B cell (primary cell): ENCODE measurements at regions not wholly inside any gene's neighbourhood (a gene's known extent, or its start where the extent isn't known, plus 50 kb on each side); places are given as distances from the start of the nearest gene placed in this dataset.
A peak's percentile ranks its signal among the peaks of the same experiment; 100 is the strongest.

Source experiments
- ATAC-seq: fragments of 200-7000 bp; cut with Tn5 transposase; one replicate; pipeline ENCODE4 v1.10.0; 2021; ENCODE audit warnings: low read depth, mild to moderate bottlenecking, moderate number of reproducible peaks, moderate library complexity
- CTCF ChIA-PET: fragments of 350-600 bp; sonication (Branson Sonifier 250); formaldehyde crosslinking; loops from one replicate; lab custom pipeline; 2021; ENCODE audit warnings: antibody characterized with exemption, inconsistent platforms; lab: Charles Lee
- POLR2A ChIA-PET: fragments of 350-600 bp; sonication (Branson Sonifier 250); formaldehyde crosslinking; loops from one replicate; lab custom pipeline; 2021; ENCODE audit warnings: antibody characterized with exemption; lab: Charles Lee
- DNase-seq: peaks from one replicate; pipeline ENCODE4 v3.0.0; 2013
- H2AFZ ChIP-seq: 2 replicates; pipeline ENCODE4 v1.6.1; 2012; ENCODE audit warnings: mild to moderate bottlenecking, low read depth, low read length; ENCODE audit not compliant: insufficient read depth, poor library complexity, severe bottlenecking
- H3K27ac ChIP-seq, 2 donors: 1 replicate in 1 of 2; 2 replicates in 1 of 2; pipeline ENCODE4 v1.5.1; 2012 to 2013; ENCODE audit warnings: low read length in 2 of 2, mild to moderate bottlenecking in 2 of 2, moderate library complexity in 1 of 2
- H3K27me3 ChIP-seq, 4 experiments: fragments of 200-600 bp in 1 of 4; sonication (generic) in 1 of 4; replicated peaks in 1 of 4; 1 replicate in 2 of 4; 2 replicates in 2 of 4; pipeline versions ENCODE4 v1.6.1 to v1.7.0; 2013 to 2016; ENCODE audit warnings: low read length in 3 of 4, mild to moderate bottlenecking in 2 of 4, mixed read lengths in 1 of 4, moderate library complexity in 1 of 4; ENCODE audit not compliant: insufficient read depth in 4 of 4, control insufficient read depth in 3 of 4; ENCODE audit errors: control extremely low read depth in 1 of 4
- H3K36me3 ChIP-seq, 2 experiments: replicated peaks in 1 of 2; 1 replicate in 1 of 2; 2 replicates in 1 of 2; pipeline versions ENCODE4 v1.6.1 to v1.7.1; 2013; ENCODE audit warnings: low read length in 1 of 2; ENCODE audit not compliant: insufficient read depth in 2 of 2, control insufficient read depth in 1 of 2; ENCODE audit errors: control extremely low read depth in 1 of 2, extremely low read depth in 1 of 2
- H3K4me1 ChIP-seq, 2 donors: fragments of 200-600 bp in 1 of 2; sonication (generic) in 1 of 2; 1 replicate in 1 of 2; 2 replicates in 1 of 2; pipeline versions ENCODE4 v1.5.1 to v1.6.1; 2013 to 2017; ENCODE audit warnings: low read length in 2 of 2; ENCODE audit not compliant: control insufficient read depth in 2 of 2, insufficient read depth in 2 of 2
- H3K4me2 ChIP-seq: replicated peaks from 2 replicates; pipeline ENCODE3; 2012; ENCODE audit warnings: mild to moderate bottlenecking, low read depth, low read length; ENCODE audit not compliant: poor library complexity, severe bottlenecking
- H3K4me3 ChIP-seq, 5 experiments: fragments of 200-600 bp in 1 of 5; sonication (generic) in 1 of 5; 1 replicate in 3 of 5; 2 replicates in 2 of 5; pipeline versions ENCODE4 v1.5.1 to v1.7.0; 2011 to 2016; ENCODE audit warnings: low read length in 4 of 5, mild to moderate bottlenecking in 4 of 5, low read depth in 2 of 5, control low read depth in 1 of 5, moderate library complexity in 1 of 5; ENCODE audit not compliant: insufficient read depth in 1 of 5; ENCODE audit errors: control extremely low read depth in 1 of 5, extremely low read depth in 1 of 5
- H3K79me2 ChIP-seq: fragments of 200-600 bp; sonication (generic); one replicate; pipeline ENCODE4 v1.6.0; 2016; ENCODE audit warnings: low read length; ENCODE audit not compliant: control insufficient read depth, insufficient read depth
- H3K9ac ChIP-seq: fragments of 200-600 bp; sonication (generic); 2 replicates; pipeline ENCODE4 v1.6.1; 2017; ENCODE audit warnings: mild to moderate bottlenecking, low read length, moderate library complexity
- H3K9me3 ChIP-seq, 3 donors: one replicate each; pipeline versions ENCODE4 v1.6.1 to v1.7.1; 2013; ENCODE audit warnings: low read length in 2 of 3; ENCODE audit not compliant: control insufficient read depth in 2 of 3, insufficient read depth in 1 of 3; ENCODE audit errors: control extremely low read depth in 1 of 3
- H4K20me1 ChIP-seq: 2 replicates; pipeline ENCODE4 v1.6.0; 2012; ENCODE audit warnings: mild to moderate bottlenecking, low read length; ENCODE audit not compliant: insufficient read depth, control insufficient read depth, poor library complexity, severe bottlenecking
- H3K27ac Mint-ChIP-seq: one replicate; pipeline ENCODE4 v1.8.0; 2021; ENCODE audit warnings: mixed read lengths
- H3K27me3 Mint-ChIP-seq: one replicate; pipeline ENCODE4 v1.8.0; 2021; ENCODE audit warnings: mixed read lengths
- H3K4me1 Mint-ChIP-seq: one replicate; pipeline ENCODE4 v1.8.0; 2021; ENCODE audit warnings: mixed read lengths
- H3K4me3 Mint-ChIP-seq: one replicate; pipeline ENCODE4 v1.8.0; 2021; ENCODE audit warnings: mixed read lengths
- H3K9me3 Mint-ChIP-seq: one replicate; pipeline ENCODE4 v1.8.0; 2022; ENCODE audit warnings: mixed read lengths; ENCODE audit not compliant: insufficient read depth
- EZH2 ChIP-seq: IDR thresholded peaks from 2 replicates; pipeline ENCODE4 v1.6.1; 2012; ENCODE audit warnings: borderline replicate concordance, low read depth, mild to moderate bottlenecking, moderate library complexity, low read length; ENCODE audit not compliant: insufficient read depth, poor library complexity, severe bottlenecking
- WGBS: methylation state at CpG from one replicate; pipeline ENCODE4 v1.1.5; 2013; ENCODE audit warnings: missing lambda C conversion rate; ENCODE audit not compliant: insufficient coverage; 5-methylcytosine and 5-hydroxymethylcytosine counted together
- intact Hi-C: fragments of 100-400 bp; cut with micrococcal nuclease; formaldehyde crosslinking; loops from one replicate; pipeline ENCODE4 v1.10.0; 2022
- TF ChIP-seq, protein P1 (sequence below): fragments of 200-600 bp; IDR thresholded peaks from one replicate; pipeline ENCODE4 v1.8.0; 2022; ENCODE audit warnings: antibody characterized with exemption, mild to moderate bottlenecking

DNA sequence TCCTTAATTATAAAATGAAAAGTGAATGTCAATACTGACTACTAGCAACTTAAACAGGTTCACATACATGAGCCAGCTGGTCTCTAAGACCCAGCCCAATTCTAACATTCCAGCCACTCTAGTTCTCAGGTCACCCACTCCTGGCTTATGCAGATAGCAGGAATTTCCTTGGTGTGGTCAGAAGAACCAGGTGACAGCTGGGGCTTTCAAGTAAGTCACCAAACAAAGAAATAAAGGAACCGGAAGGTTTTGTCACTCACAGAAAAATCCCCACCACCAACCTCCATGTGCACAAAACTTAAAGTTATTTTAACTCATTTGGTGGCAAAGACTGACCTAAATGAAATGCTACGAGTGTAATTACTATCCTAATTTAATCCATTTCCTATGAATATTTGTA is 129.6 kb upstream of the CDKN3 start:
- Histone ChIP-seq H3K27ac (peak overlapping the region; percentile 11 to 31), H3K4me1 (peaks cover 2 to 7% of the 10 kb centered on the region in 2 donors), H3K4me2 (peak overlapping the region; percentile 50), H4K20me1 (no peaks in the 10 kb centered on the region), H3K79me2 (no peaks in the 10 kb centered on the region), H3K9me3 (peaks cover 0 to 3% (median 1%) of the 10 kb centered on the region in 3 donors), H3K36me3 (no peaks in the 10 kb centered on the region), H2AFZ (peak overlapping the region; percentile 14), H3K4me3 (peak overlapping the region in 1 of 5 experiments; percentile 27), H3K27me3 (peaks cover 0 to 2% (median 0%) of the 10 kb centered on the region in 4 experiments), H3K9ac (peak overlapping the region; percentile 29)
- Mint-ChIP-seq H3K4me3 (no peak overlapping the region), H3K27me3 (peaks cover 7% of the 10 kb centered on the region), H3K4me1 (peaks cover 14% of the 10 kb centered on the region), H3K27ac (no peak overlapping the region), H3K9me3 (no peaks in the 10 kb centered on the region)
- ChIA-PET CTCF (no interaction called here), POLR2A (no interaction called here)
- ATAC-seq (no peak), DNase-seq (peak; percentile 57)
- TF ChIP-seq, protein P1, sequence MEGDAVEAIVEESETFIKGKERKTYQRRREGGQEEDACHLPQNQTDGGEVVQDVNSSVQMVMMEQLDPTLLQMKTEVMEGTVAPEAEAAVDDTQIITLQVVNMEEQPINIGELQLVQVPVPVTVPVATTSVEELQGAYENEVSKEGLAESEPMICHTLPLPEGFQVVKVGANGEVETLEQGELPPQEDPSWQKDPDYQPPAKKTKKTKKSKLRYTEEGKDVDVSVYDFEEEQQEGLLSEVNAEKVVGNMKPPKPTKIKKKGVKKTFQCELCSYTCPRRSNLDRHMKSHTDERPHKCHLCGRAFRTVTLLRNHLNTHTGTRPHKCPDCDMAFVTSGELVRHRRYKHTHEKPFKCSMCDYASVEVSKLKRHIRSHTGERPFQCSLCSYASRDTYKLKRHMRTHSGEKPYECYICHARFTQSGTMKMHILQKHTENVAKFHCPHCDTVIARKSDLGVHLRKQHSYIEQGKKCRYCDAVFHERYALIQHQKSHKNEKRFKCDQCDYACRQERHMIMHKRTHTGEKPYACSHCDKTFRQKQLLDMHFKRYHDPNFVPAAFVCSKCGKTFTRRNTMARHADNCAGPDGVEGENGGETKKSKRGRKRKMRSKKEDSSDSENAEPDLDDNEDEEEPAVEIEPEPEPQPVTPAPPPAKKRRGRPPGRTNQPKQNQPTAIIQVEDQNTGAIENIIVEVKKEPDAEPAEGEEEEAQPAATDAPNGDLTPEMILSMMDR, result no peak
- TF ChIP-seq EZH2, result no peak
- WGBS, result no CpG with 5 or more reads among the region's 2 CpGs
- intact Hi-C loops, result no loop called here

DNA sequence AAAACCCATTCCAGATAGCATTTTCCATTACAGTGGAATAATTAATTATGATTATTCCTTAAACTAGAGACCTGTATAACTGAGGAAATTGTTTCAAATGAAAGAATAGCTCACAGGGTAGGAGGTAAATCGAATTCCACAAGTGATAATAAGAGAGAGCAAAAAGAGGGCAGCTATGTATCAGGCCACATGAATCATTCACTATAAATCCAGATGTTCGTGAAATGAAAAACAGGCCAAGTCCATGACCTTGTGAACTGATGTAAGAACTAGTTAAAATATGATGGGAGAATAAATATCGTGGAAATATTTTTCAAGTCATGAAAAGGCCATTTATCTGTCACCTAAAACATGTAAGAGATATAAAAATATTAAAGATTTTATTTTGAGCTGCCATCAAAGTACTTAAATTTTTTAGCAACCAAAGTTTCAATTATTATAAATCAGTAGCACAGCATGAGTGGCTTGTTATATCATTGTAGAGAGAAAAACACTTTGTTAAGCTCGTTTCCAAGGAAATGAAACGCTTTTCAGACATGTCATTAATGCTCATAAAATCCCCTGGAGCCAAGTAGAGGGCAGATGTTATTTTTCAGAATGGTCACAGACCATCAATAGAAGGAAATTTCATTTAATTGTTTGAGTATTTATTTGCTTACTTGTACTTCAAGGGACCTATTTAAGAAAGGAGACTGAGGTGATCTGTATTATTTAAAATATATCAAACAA is 120.6 kb upstream of the CDKN3 start:
- Mint-ChIP-seq H3K27me3 (peaks cover 13% of the 10 kb centered on the region), H3K4me1 (no peaks in the 10 kb centered on the region), H3K4me3 (no peak overlapping the region), H3K9me3 (no peaks in the 10 kb centered on the region), H3K27ac (no peak overlapping the region)
- peaks cover 0 to 4% (median 0%) of the 10 kb centered on the region in 3 donors for H3K9me3 ChIP-seq
- no peaks in the 10 kb centered on the region for H3K79me2 ChIP-seq
- H3K4me1 ChIP-seq, result no peaks in the 10 kb centered on the region
- ATAC-seq (no peak), DNase-seq (no peak)
- no peak overlapping the region for H3K4me3 ChIP-seq
- no peaks in the 10 kb centered on the region for H3K36me3 ChIP-seq
- H3K27me3 ChIP-seq, result no peaks in the 10 kb centered on the region
- no peak overlapping the region for H2AFZ ChIP-seq
- H4K20me1 ChIP-seq, result no peaks in the 10 kb centered on the region
- ChIA-PET POLR2A (no interaction called here), CTCF (no interaction called here)
- intact Hi-C loops, result no loop called here
- no CpG with 5 or more reads among the region's 5 CpGs for WGBS
- H3K4me2 ChIP-seq, result no peak overlapping the region
- H3K9ac ChIP-seq, result no peak overlapping the region
- no peak for TF ChIP-seq EZH2
- TF ChIP-seq, protein P1, result no peak
- H3K27ac ChIP-seq, result no peak overlapping the region
